ENCODE measurements at regions not wholly inside any gene's neighbourhood (a gene's known extent, or its start where the extent isn't known, plus 50 kb on each side); places are given as distances from the start of the nearest gene placed in this dataset.

DNA sequence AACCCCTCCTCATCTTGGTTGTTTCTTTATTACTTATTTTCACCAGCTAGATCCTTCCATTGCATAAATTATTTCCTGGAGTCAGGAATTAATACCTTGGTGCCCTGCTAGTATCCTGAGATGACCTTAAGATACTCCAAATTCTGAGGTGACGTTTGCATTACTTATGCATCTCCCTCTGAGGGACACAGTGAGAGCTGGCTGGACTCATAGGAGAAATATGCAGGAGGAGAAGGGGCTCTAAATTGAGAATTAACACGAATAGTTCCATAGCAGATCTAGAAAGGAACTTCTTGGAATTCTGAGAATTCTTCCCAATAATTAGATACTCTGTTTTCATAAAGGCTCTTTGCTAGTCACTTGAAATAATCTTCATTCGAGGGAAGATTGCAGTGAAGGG is 310.6 kb upstream of the ZEB2 start:
- H2BK20ac ChIP-seq (ENCODE audit: low read depth, low read length, poor library complexity, severe bottlenecking) = no peak overlapping the region
- no peak for DNase-seq
- H3K23ac ChIP-seq (ENCODE audit: insufficient read length, low read depth, low read length) = no peak overlapping the region
- H2BK12ac ChIP-seq (ENCODE audit: insufficient read length, low read depth, low read length) = no peak overlapping the region
- no peak overlapping the region for H2AK5ac ChIP-seq (ENCODE audit: insufficient read length, low read length)
- H3K4me2 ChIP-seq (ENCODE audit: insufficient read depth, insufficient read length, low read length) = no peak overlapping the region
- no CpG with 5 or more reads among the region's 3 CpGs for WGBS (ENCODE audit: extremely low coverage, insufficient read length, low lambda C conversion rate)
- TF ChIP-seq CTCF (conservative IDR thresholded peaks at IDR 0.05) = no peak
- no peaks in the 10 kb centered on the region for H4K20me1 ChIP-seq (ENCODE audit: control insufficient read depth, insufficient read depth, insufficient read length)
- no peaks in the 10 kb centered on the region for H3K23me2 ChIP-seq (ENCODE audit: insufficient read length, low read depth, low read length, poor library complexity, severe bottlenecking)
- no peaks in the 10 kb centered on the region for H3K9me3 ChIP-seq (ENCODE audit: control insufficient read depth, low read depth, low read length)
- no peak overlapping the region for H3K9ac ChIP-seq (ENCODE audit: extremely low read depth, insufficient read length, low read length)
- Mint-ChIP-seq H3K27ac (no peak overlapping the region), H3K36me3 (ENCODE audit: insufficient read depth in 1 of 3, low read depth in 3 of 3) (no peaks in the 10 kb centered on the region), H3K9me3 (no peaks in the 10 kb centered on the region), H3K27me3 (ENCODE audit: low read depth) (no peaks in the 10 kb centered on the region), H3K4me1 (no peaks in the 10 kb centered on the region), H3K4me3 (no peak overlapping the region)
- H3K18ac ChIP-seq (ENCODE audit: insufficient read length, low read depth, low read length) = no peak overlapping the region
- no peak overlapping the region for H3K14ac ChIP-seq (ENCODE audit: insufficient read depth, low read length)
- H3K56ac ChIP-seq (ENCODE audit: insufficient read length, low read depth, low read length) = no peak overlapping the region
- no peaks in the 10 kb centered on the region for H3K27me3 ChIP-seq (ENCODE audit: insufficient read depth, low read length)
- no peak overlapping the region for H4K91ac ChIP-seq (ENCODE audit: insufficient read length, low read depth, low read length)
- H3K4ac ChIP-seq (ENCODE audit: low read depth, low read length) = no peak overlapping the region
- H2BK120ac ChIP-seq (ENCODE audit: low read depth, low read length, poor library complexity, severe bottlenecking) = no peak overlapping the region
- no peaks in the 10 kb centered on the region for H3K79me2 ChIP-seq (ENCODE audit: insufficient read depth, low read length)
- no peak overlapping the region for H3T11ph ChIP-seq (ENCODE audit: low read length)
- no peak overlapping the region for H4K5ac ChIP-seq (ENCODE audit: insufficient read length, low read depth, low read length)
- no peak overlapping the region for H2AFZ ChIP-seq (ENCODE audit: low read length)
- no peak overlapping the region for H3K27ac ChIP-seq (ENCODE audit: insufficient read length, low read depth, low read length)
- H2BK5ac ChIP-seq (ENCODE audit: insufficient read length, low read length) = no peak overlapping the region
- no peaks in the 10 kb centered on the region for H3K79me1 ChIP-seq (ENCODE audit: insufficient read depth, low read depth, low read length, poor library complexity, severe bottlenecking)
- no peak overlapping the region for H2BK15ac ChIP-seq (ENCODE audit: low read depth, low read length)
- H4K8ac ChIP-seq (replicated peaks; ENCODE audit: insufficient read length, low read depth, low read length) = no peak overlapping the region
- H3K4me1 ChIP-seq (ENCODE audit: insufficient read depth, low read length) = no peaks in the 10 kb centered on the region; the same call in 1 of the 2 replicates
